Nephron progenitor cell (in vitro differentiated cells): ENCODE measurements at regions not wholly inside any gene's neighbourhood (a gene's known extent, or its start where the extent isn't known, plus 50 kb on each side); places are given as distances from the start of the nearest gene placed in this dataset.
"Not testable (repeated sequence)": the region's sequence is repeated elsewhere in the genome, so short reads cannot be mapped to it uniquely, and the experiment has no call there.

Experiments
- DNase-seq: peaks from one replicate; pipeline ENCODE4 v3.0.0; 2021
- H3K27ac Mint-ChIP-seq: 2 replicates; pipeline ENCODE4 v1.8.0; 2021; ENCODE audit warnings: mild to moderate bottlenecking, moderate library complexity, mixed read lengths
- H3K27me3 Mint-ChIP-seq: 2 replicates; pipeline ENCODE4 v1.8.0; 2021; ENCODE audit warnings: mild to moderate bottlenecking, low read depth, mixed read lengths; ENCODE audit not compliant: poor library complexity
- H3K36me3 Mint-ChIP-seq: 2 replicates; pipeline ENCODE4 v1.8.0; 2021; ENCODE audit warnings: low read depth, mixed read lengths
- H3K4me1 Mint-ChIP-seq: 2 replicates; pipeline ENCODE4 v1.8.0; 2021; ENCODE audit warnings: mixed read lengths
- H3K4me3 Mint-ChIP-seq: 2 replicates; pipeline ENCODE4 v1.8.0; 2021; ENCODE audit warnings: mild to moderate bottlenecking, moderate library complexity, mixed read lengths
- H3K9me3 Mint-ChIP-seq: 2 replicates; pipeline ENCODE4 v1.8.0; 2021; ENCODE audit warnings: mild to moderate bottlenecking, moderate library complexity, mixed read lengths
- CTCF ChIP-seq: fragments of 200-600 bp; sonication (generic); IDR thresholded peaks from 2 replicates; pipeline ENCODE4 v1.5.0; 2021; ENCODE audit warnings: antibody characterized with exemption

GRCh38 chr10:108544500-108545120 lies 1378.7 kb downstream of the XPNPEP1 start:
- peak; percentile 78 for DNase-seq
- no peak overlapping the region for H3K4me3 Mint-ChIP-seq
- H3K9me3 Mint-ChIP-seq = no peaks in the 10 kb centered on the region
- H3K36me3 Mint-ChIP-seq = no peaks in the 10 kb centered on the region
- no peaks in the 10 kb centered on the region for H3K27me3 Mint-ChIP-seq
- TF ChIP-seq CTCF = peak; percentile 99
- H3K4me1 Mint-ChIP-seq = no peaks in the 10 kb centered on the region
- H3K27ac Mint-ChIP-seq = no peak overlapping the region

- H3K27me3 Mint-ChIP-seq, H3K4me1 Mint-ChIP-seq, H3K4me3 Mint-ChIP-seq, DNase-seq, H3K36me3 Mint-ChIP-seq, H3K27ac Mint-ChIP-seq: not testable (repeated sequence)
- H3K9me3 Mint-ChIP-seq = peaks cover 62% of the 10 kb centered on the region
Measured at GRCh38 chr10:108533551-108533950, 1369.0 kb upstream of the SORCS1 start.

GRCh38 chr10:108523016-108523800 lies 1358.7 kb upstream of the SORCS1 start:
- Mint-ChIP-seq H3K4me1 (peaks cover 63% of the 10 kb centered on the region), H3K4me3 (no peak overlapping the region), H3K36me3 (peaks cover 3% of the 10 kb centered on the region), H3K27me3 (peaks cover 4% of the 10 kb centered on the region), H3K9me3 (peaks cover 14% of the 10 kb centered on the region), H3K27ac (no peak overlapping the region)
- no peak for DNase-seq
- TF ChIP-seq CTCF = no peak

- TF ChIP-seq CTCF = no peak
- Mint-ChIP-seq H3K4me3 (no peak overlapping the region), H3K27me3 (peaks cover 4% of the 10 kb centered on the region), H3K4me1 (peaks cover 60% of the 10 kb centered on the region), H3K9me3 (peaks cover 16% of the 10 kb centered on the region), H3K27ac (peak overlapping the region; percentile 94), H3K36me3 (peaks cover 5% of the 10 kb centered on the region)
- DNase-seq = no peak
Measured at GRCh38 chr10:108521827-108522492, 1357.5 kb upstream of the SORCS1 start.

GRCh38 chr10:108515821-108516220 lies 1351.3 kb upstream of the SORCS1 start:
- Mint-ChIP-seq H3K27ac (no peak overlapping the region), H3K36me3 (peaks cover 5% of the 10 kb centered on the region), H3K9me3 (peaks cover 16% of the 10 kb centered on the region), H3K4me1 (peaks cover 10% of the 10 kb centered on the region), H3K4me3 (no peak overlapping the region), H3K27me3 (no peaks in the 10 kb centered on the region)
- DNase-seq = no peak
- TF ChIP-seq CTCF = no peak

GRCh38 chr10:108500396-108500795 lies 1335.9 kb upstream of the SORCS1 start:
- Mint-ChIP-seq H3K36me3 (no peaks in the 10 kb centered on the region), H3K27ac (no peak overlapping the region), H3K9me3 (peaks cover 42% of the 10 kb centered on the region), H3K4me3 (no peak overlapping the region), H3K4me1 (no peaks in the 10 kb centered on the region), H3K27me3 (peaks cover 3% of the 10 kb centered on the region)
- DNase-seq = no peak
- no peak for TF ChIP-seq CTCF
